ENCODE measurements at regions not wholly inside any gene's neighbourhood (a gene's known extent, or its start where the extent isn't known, plus 50 kb on each side); places are given as distances from the start of the nearest gene placed in this dataset.
"Not testable (repeated sequence)": the region's sequence is repeated elsewhere in the genome, so short reads cannot be mapped to it uniquely, and the experiment has no call there.

GRCh38 chr6:170089963-170090362 is 200.9 kb downstream of the DLL1 start:
- Histone ChIP-seq H3K27me3 (no peaks in the 10 kb centered on the region), H3K36me3 (replicated peaks in 1 of 2; ENCODE audit: insufficient read depth in 1 of 2, low read depth in 2 of 2) (no peaks in the 10 kb centered on the region), H3K4me1 (no peaks in the 10 kb centered on the region), H3K27ac (no peak overlapping the region), H3K9me3 (no peaks in the 10 kb centered on the region), H3K4me3 (no peak overlapping the region)
- 64 to 79% methylated on average over 11 of the region's 11 CpGs for WGBS, 2 donors
- TF ChIP-seq, protein P1, sequence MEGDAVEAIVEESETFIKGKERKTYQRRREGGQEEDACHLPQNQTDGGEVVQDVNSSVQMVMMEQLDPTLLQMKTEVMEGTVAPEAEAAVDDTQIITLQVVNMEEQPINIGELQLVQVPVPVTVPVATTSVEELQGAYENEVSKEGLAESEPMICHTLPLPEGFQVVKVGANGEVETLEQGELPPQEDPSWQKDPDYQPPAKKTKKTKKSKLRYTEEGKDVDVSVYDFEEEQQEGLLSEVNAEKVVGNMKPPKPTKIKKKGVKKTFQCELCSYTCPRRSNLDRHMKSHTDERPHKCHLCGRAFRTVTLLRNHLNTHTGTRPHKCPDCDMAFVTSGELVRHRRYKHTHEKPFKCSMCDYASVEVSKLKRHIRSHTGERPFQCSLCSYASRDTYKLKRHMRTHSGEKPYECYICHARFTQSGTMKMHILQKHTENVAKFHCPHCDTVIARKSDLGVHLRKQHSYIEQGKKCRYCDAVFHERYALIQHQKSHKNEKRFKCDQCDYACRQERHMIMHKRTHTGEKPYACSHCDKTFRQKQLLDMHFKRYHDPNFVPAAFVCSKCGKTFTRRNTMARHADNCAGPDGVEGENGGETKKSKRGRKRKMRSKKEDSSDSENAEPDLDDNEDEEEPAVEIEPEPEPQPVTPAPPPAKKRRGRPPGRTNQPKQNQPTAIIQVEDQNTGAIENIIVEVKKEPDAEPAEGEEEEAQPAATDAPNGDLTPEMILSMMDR (IDR thresholded peaks at IDR 0.05), result no peak
- no peak for TF ChIP-seq POLR2A (IDR thresholded peaks at IDR 0.05)
- DNase-seq, result peak in 3 of 4 donors; percentile 1 to 10 (median 5)
- ATAC-seq, result no peak
- intact Hi-C loops (cut with DNase I), result no loop called here

DNA sequence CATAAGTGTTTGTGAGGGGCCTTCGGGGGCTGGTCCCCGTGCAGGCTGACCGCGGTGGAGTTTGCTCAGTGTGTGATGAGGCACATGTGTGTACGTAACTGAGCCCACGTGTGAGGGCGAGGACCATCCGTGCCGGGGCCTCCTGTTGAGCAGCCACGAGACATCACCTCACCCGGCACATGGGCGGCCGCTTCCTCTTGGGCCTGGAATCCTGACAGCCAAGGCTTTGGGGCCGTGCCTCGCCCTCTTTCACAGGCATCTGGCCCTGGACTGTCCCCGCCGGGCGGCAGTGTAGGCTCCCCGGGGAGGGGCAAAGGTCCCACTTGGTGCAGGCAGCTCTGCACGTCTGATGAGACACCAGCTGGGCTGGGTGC is 202.3 kb downstream of the DLL1 start:
- DNase-seq (peak in 3 of 4 donors; percentile 3 to 10 (median 8)), ATAC-seq (no peak)
- WGBS, 2 donors, result 83 to 93% methylated on average over 8 to 20 of the region's 20 CpGs
- Histone ChIP-seq H3K4me1 (no peaks in the 10 kb centered on the region), H3K27me3 (no peaks in the 10 kb centered on the region), H3K36me3 (replicated peaks in 1 of 2; ENCODE audit: insufficient read depth in 1 of 2, low read depth in 2 of 2) (no peaks in the 10 kb centered on the region), H3K4me3 (no peak overlapping the region), H3K27ac (no peak overlapping the region), H3K9me3 (no peaks in the 10 kb centered on the region)
- intact Hi-C loops (cut with DNase I), result no loop called here
- TF ChIP-seq, protein P1 (IDR thresholded peaks at IDR 0.05), result no peak
- no peak for TF ChIP-seq POLR2A (IDR thresholded peaks at IDR 0.05)

DNA sequence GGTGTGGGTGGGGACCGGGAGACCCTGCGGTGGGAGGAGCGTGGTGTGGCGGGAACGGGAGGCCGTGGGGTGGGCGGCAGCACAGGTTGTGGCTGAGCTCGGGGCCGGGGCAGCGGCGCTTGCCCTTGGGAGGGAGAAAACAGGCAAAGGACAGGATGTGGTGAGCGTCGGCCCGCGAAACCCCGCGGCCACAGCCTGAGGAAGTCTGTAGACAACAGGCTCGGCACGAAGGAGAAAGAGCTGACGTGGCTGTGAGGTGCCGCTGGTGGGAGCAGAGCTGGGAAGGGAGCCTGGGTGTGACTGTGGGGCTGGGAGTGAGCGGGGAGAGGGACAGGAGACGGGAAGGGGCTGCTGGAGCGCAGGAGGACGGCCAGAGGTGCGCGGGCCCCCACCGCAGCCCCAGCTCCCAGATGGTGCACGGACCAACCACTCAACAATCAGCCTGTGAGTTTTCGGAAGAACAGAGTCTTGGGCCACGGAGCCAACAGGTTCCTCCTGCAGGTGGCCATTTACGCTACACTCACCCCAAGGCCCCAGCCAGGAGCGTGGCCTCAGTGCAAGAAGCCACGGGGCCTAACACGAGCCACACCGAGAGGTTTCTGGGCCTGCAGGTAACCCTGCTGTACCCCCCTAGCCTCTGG is 202.8 kb downstream of the DLL1 start:
- Histone ChIP-seq H3K27ac (no peak overlapping the region), H3K4me1 (no peaks in the 10 kb centered on the region), H3K4me3 (no peak overlapping the region), H3K9me3 (no peaks in the 10 kb centered on the region), H3K36me3 (replicated peaks in 1 of 2; ENCODE audit: insufficient read depth in 1 of 2, low read depth in 2 of 2) (no peaks in the 10 kb centered on the region), H3K27me3 (no peaks in the 10 kb centered on the region)
- intact Hi-C loops (cut with DNase I), result no loop called here
- TF ChIP-seq, protein P1 (IDR thresholded peaks at IDR 0.05), result no peak
- no peak for TF ChIP-seq POLR2A (IDR thresholded peaks at IDR 0.05)
- 81 to 83% methylated on average over 29 to 34 of the region's 36 CpGs for WGBS, 2 donors
- no peak for ATAC-seq
- DNase-seq, result peak in 3 of 4 donors; percentile 11 to 49 (median 15)

- H3K9me3 ChIP-seq; H3K4me1 ChIP-seq; intact Hi-C loops (cut with DNase I); H3K4me3 ChIP-seq; ATAC-seq; H3K27me3 ChIP-seq; H3K36me3 ChIP-seq (replicated peaks in 1 of 2; ENCODE audit: insufficient read depth in 1 of 2, low read depth in 2 of 2); H3K27ac ChIP-seq: not testable (repeated sequence)
- 67 to 92% methylated on average over 3 to 9 of the region's 25 CpGs for WGBS, 2 donors
- DNase-seq, result peak in 2 of 4 donors; percentile 8 to 12
Observed at GRCh38 chr6:170087421-170087780, 203.5 kb downstream of the DLL1 start.

- DNase-seq, result peak in 3 of 4 donors; percentile 0 to 7 (median 6)
Observed at GRCh38 chr6:170086639-170087420, 204.0 kb downstream of the DLL1 start.

More at GRCh38 chr6:170086639-170087420, 204.0 kb downstream of the DLL1 start:
- H3K4me1 ChIP-seq, result no peaks in the 10 kb centered on the region
- intact Hi-C loops (cut with DNase I), result no loop called here
- no peaks in the 10 kb centered on the region for H3K36me3 ChIP-seq (replicated peaks in 1 of 2; ENCODE audit: insufficient read depth in 1 of 2, low read depth in 2 of 2)
- no peaks in the 10 kb centered on the region for H3K27me3 ChIP-seq
- 89 to 90% methylated on average over 45 to 48 of the region's 49 CpGs for WGBS, 2 donors
- no peak overlapping the region for H3K27ac ChIP-seq
- ATAC-seq, result no peak
- TF ChIP-seq, protein P1 (IDR thresholded peaks at IDR 0.05), result no peak
- TF ChIP-seq POLR2A (IDR thresholded peaks at IDR 0.05), result no peak
- H3K9me3 ChIP-seq, result no peaks in the 10 kb centered on the region
- H3K4me3 ChIP-seq, result no peak overlapping the region

Measured in body of pancreas (tissue), 4 donors.